ENCODE measurements at regions not wholly inside any gene's neighbourhood (a gene's known extent, or its start where the extent isn't known, plus 50 kb on each side); places are given as distances from the start of the nearest gene placed in this dataset.

DNA sequence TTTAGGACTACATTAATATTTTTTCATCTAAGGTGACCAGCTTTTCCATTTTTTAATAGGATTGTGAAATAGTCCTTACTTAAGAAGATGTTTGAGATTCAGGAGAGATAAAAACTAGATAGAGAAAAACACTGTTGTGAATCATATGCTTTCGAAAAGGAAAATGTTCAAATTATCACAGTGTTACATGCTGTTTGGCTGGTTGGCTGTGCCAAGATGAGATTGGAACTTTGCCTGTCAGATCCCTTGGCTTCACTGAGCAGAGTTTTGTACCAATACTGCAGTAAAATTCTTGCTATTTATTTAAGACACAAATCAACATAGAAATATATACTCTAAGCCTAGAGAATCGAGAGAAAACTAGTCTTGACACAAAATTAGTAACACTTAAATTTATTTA, 117.2 kb downstream of the OXSM start:
- no peak overlapping the region for H3K27ac ChIP-seq (ENCODE audit: low read length)
- no peaks in the 10 kb centered on the region for H3K79me2 ChIP-seq (replicated peaks; ENCODE audit: insufficient read depth, low read length)
- no peaks in the 10 kb centered on the region for H3F3A ChIP-seq (ENCODE audit: insufficient read depth, low read length, poor library complexity, severe bottlenecking)
- H3K27me3 ChIP-seq (ENCODE audit: insufficient read depth, low read depth, low read length) = no peaks in the 10 kb centered on the region
- H2AFZ ChIP-seq (ENCODE audit: low read depth, low read length) = no peak overlapping the region
- H3K9ac ChIP-seq (ENCODE audit: low read length) = no peak overlapping the region
- H3K36me3 ChIP-seq (ENCODE audit: insufficient read depth, low read length) = no peaks in the 10 kb centered on the region
- no peak overlapping the region for H3K4me2 ChIP-seq (ENCODE audit: low read length)
- no peaks in the 10 kb centered on the region for H4K20me1 ChIP-seq (ENCODE audit: insufficient read depth)
- H3K4me3 ChIP-seq (ENCODE audit: low read length) = no peak overlapping the region
- TF ChIP-seq EZH2 (IDR thresholded peaks at IDR 0.05; ENCODE audit: borderline replicate concordance, insufficient read depth, low read length, poor library complexity, severe bottlenecking) = no peak
- TF ChIP-seq EP300 (conservative IDR thresholded peaks at IDR 0.05; ENCODE audit: poor library complexity, severe bottlenecking) = no peak
- TF ChIP-seq, protein P1, sequence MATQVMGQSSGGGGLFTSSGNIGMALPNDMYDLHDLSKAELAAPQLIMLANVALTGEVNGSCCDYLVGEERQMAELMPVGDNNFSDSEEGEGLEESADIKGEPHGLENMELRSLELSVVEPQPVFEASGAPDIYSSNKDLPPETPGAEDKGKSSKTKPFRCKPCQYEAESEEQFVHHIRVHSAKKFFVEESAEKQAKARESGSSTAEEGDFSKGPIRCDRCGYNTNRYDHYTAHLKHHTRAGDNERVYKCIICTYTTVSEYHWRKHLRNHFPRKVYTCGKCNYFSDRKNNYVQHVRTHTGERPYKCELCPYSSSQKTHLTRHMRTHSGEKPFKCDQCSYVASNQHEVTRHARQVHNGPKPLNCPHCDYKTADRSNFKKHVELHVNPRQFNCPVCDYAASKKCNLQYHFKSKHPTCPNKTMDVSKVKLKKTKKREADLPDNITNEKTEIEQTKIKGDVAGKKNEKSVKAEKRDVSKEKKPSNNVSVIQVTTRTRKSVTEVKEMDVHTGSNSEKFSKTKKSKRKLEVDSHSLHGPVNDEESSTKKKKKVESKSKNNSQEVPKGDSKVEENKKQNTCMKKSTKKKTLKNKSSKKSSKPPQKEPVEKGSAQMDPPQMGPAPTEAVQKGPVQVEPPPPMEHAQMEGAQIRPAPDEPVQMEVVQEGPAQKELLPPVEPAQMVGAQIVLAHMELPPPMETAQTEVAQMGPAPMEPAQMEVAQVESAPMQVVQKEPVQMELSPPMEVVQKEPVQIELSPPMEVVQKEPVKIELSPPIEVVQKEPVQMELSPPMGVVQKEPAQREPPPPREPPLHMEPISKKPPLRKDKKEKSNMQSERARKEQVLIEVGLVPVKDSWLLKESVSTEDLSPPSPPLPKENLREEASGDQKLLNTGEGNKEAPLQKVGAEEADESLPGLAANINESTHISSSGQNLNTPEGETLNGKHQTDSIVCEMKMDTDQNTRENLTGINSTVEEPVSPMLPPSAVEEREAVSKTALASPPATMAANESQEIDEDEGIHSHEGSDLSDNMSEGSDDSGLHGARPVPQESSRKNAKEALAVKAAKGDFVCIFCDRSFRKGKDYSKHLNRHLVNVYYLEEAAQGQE (IDR thresholded peaks at IDR 0.05; ENCODE audit: borderline replicate concordance) = no peak
- H3K9me2 ChIP-seq (ENCODE audit: insufficient read depth, low read length) = no peaks in the 10 kb centered on the region
- H3K9me3 ChIP-seq (ENCODE audit: low read length) = no peaks in the 10 kb centered on the region

DNA sequence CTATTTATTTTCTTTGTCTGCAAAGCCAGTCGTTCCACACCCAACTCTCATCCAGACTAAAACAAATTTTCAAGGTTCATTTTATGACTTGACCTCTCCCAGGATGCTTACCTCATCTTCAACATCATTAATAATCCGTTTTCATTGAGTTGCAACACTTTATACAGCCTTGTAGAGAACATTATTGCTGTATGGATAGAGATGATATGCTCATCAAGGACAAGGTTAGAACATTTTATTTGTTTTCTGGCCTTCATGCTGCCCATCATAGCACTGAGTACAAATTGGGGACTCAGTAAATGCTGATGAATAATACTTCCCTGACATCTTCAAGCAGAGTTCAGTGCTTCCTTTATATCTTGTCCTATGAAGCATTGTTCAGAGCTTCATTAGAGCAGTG, 120.2 kb downstream of the OXSM start:
- no peak overlapping the region for H2AFZ ChIP-seq (ENCODE audit: low read depth, low read length)
- H3K4me2 ChIP-seq (ENCODE audit: low read length) = no peak overlapping the region
- H3K27me3 ChIP-seq (ENCODE audit: insufficient read depth, low read depth, low read length) = no peaks in the 10 kb centered on the region
- H3K36me3 ChIP-seq (ENCODE audit: insufficient read depth, low read length) = no peaks in the 10 kb centered on the region
- no peak overlapping the region for H3K27ac ChIP-seq (ENCODE audit: low read length)
- no peaks in the 10 kb centered on the region for H3K9me2 ChIP-seq (ENCODE audit: insufficient read depth, low read length)
- TF ChIP-seq TAF1 (IDR thresholded peaks at IDR 0.05; ENCODE audit: low read depth) (no peak), EZH2 (IDR thresholded peaks at IDR 0.05; ENCODE audit: borderline replicate concordance, insufficient read depth, low read length, poor library complexity, severe bottlenecking) (no peak), EP300 (conservative IDR thresholded peaks at IDR 0.05; ENCODE audit: poor library complexity, severe bottlenecking) (no peak), MXI1 (conservative IDR thresholded peaks at IDR 0.05; ENCODE audit: poor library complexity, severe bottlenecking) (no peak), RAD21 (conservative IDR thresholded peaks at IDR 0.05) (no peak), POLR2AphosphoS5 (IDR thresholded peaks at IDR 0.05) (no peak), SMC3 (conservative IDR thresholded peaks at IDR 0.05; ENCODE audit: poor library complexity) (no peak)
- TF ChIP-seq, protein P2, sequence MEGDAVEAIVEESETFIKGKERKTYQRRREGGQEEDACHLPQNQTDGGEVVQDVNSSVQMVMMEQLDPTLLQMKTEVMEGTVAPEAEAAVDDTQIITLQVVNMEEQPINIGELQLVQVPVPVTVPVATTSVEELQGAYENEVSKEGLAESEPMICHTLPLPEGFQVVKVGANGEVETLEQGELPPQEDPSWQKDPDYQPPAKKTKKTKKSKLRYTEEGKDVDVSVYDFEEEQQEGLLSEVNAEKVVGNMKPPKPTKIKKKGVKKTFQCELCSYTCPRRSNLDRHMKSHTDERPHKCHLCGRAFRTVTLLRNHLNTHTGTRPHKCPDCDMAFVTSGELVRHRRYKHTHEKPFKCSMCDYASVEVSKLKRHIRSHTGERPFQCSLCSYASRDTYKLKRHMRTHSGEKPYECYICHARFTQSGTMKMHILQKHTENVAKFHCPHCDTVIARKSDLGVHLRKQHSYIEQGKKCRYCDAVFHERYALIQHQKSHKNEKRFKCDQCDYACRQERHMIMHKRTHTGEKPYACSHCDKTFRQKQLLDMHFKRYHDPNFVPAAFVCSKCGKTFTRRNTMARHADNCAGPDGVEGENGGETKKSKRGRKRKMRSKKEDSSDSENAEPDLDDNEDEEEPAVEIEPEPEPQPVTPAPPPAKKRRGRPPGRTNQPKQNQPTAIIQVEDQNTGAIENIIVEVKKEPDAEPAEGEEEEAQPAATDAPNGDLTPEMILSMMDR (IDR thresholded peaks at IDR 0.05; ENCODE audit: poor library complexity, severe bottlenecking) = no peak
- TF ChIP-seq, protein P1 (IDR thresholded peaks at IDR 0.05; ENCODE audit: borderline replicate concordance) = no peak
- no peaks in the 10 kb centered on the region for H3F3A ChIP-seq (ENCODE audit: insufficient read depth, low read length, poor library complexity, severe bottlenecking)
- no peaks in the 10 kb centered on the region for H3K79me2 ChIP-seq (replicated peaks; ENCODE audit: insufficient read depth, low read length)
- H3K4me3 ChIP-seq (ENCODE audit: low read length) = no peak overlapping the region
- no peaks in the 10 kb centered on the region for H3K9me3 ChIP-seq (ENCODE audit: low read length)
- H3K9ac ChIP-seq (ENCODE audit: low read length) = no peak overlapping the region
- no peaks in the 10 kb centered on the region for H4K20me1 ChIP-seq (ENCODE audit: insufficient read depth)

All from neural cell (in vitro differentiated cells).